Fibroblast of mammary gland (primary cell): ENCODE measurements at regions not wholly inside any gene's neighbourhood (a gene's known extent, or its start where the extent isn't known, plus 50 kb on each side); places are given as distances from the start of the nearest gene placed in this dataset.
"Not testable (repeated sequence)": the region's sequence is repeated elsewhere in the genome, so short reads cannot be mapped to it uniquely, and the experiment has no call there.

Source experiments
- DNase-seq: peaks from one replicate; pipeline ENCODE4 v3.0.0-alpha.2; 2010; ENCODE audit warnings: low read depth
- H3K4me3 ChIP-seq: 2 replicates; pipeline ENCODE4 v1.5.1; 2011; ENCODE audit warnings: low read depth, mild to moderate bottlenecking, low read length, moderate library complexity; ENCODE audit not compliant: control insufficient read depth
- TF ChIP-seq, protein P1 (sequence below): conservative IDR thresholded peaks from 2 replicates; pipeline ENCODE4 v1.5.1; 2011; ENCODE audit warnings: low read depth, low read length, inconsistent platforms; ENCODE audit not compliant: control insufficient read depth, insufficient read depth

DNA sequence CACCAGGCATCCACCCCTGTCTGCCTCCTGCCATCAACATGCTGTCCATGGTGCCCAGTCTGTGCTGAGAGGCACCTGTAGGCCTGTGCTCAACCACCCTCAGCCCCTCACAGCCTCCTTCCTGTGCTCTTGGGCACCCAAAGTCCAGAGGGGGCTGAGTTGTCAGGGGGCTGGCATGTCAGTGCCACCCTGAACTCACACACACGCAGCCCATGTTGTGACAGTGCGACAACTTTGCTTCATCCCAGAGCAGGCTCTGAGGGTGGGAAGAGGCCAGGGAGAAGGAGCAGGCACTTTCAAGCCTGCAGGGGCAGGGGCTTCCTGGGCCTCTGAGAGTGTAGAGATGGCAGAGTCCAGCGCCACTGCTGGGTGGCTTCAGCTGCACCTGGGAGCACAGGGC lies 491.0 kb downstream of the TMEM135 start:
- H3K4me3 ChIP-seq = no peak overlapping the region
- no peak for DNase-seq
- TF ChIP-seq, protein P1, sequence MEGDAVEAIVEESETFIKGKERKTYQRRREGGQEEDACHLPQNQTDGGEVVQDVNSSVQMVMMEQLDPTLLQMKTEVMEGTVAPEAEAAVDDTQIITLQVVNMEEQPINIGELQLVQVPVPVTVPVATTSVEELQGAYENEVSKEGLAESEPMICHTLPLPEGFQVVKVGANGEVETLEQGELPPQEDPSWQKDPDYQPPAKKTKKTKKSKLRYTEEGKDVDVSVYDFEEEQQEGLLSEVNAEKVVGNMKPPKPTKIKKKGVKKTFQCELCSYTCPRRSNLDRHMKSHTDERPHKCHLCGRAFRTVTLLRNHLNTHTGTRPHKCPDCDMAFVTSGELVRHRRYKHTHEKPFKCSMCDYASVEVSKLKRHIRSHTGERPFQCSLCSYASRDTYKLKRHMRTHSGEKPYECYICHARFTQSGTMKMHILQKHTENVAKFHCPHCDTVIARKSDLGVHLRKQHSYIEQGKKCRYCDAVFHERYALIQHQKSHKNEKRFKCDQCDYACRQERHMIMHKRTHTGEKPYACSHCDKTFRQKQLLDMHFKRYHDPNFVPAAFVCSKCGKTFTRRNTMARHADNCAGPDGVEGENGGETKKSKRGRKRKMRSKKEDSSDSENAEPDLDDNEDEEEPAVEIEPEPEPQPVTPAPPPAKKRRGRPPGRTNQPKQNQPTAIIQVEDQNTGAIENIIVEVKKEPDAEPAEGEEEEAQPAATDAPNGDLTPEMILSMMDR = no peak

DNA sequence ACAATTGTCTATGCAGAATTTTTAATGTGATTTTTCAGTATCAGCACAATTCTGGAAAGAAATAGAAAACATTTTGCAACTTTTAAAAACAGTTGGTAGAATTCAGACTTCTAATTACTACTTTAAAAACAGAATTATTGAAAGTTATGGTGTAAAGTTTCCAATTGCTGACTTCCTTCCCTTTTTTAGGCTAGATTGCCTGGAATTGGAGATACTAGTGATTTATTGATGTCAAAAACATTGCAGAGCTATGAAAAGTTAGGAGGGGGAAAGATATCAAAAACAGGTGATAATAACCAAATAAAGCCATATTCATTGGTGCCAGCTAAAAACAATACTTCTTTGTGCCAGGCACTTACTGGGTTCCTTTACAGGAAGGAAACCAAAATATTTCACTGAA lies 485.5 kb downstream of the TMEM135 start:
- DNase-seq = no peak
- TF ChIP-seq, protein P1 = no peak
- H3K4me3 ChIP-seq = no peak overlapping the region

GRCh38 chr11:87518266-87518665 lies 480.5 kb downstream of the TMEM135 start:
- TF ChIP-seq, protein P1 = no peak
- H3K4me3 ChIP-seq = no peak overlapping the region

GRCh38 chr11:87517351-87517750 lies 479.6 kb downstream of the TMEM135 start:
- no peak for DNase-seq
- no peak overlapping the region for H3K4me3 ChIP-seq
- TF ChIP-seq, protein P1 = no peak

More at GRCh38 chr11:87518266-87518665, 480.5 kb downstream of the TMEM135 start:
- DNase-seq = no peak

- H3K4me3 ChIP-seq, DNase-seq: not testable (repeated sequence)
Measured at GRCh38 chr11:87507722-87508121, 470.0 kb downstream of the TMEM135 start.

DNA sequence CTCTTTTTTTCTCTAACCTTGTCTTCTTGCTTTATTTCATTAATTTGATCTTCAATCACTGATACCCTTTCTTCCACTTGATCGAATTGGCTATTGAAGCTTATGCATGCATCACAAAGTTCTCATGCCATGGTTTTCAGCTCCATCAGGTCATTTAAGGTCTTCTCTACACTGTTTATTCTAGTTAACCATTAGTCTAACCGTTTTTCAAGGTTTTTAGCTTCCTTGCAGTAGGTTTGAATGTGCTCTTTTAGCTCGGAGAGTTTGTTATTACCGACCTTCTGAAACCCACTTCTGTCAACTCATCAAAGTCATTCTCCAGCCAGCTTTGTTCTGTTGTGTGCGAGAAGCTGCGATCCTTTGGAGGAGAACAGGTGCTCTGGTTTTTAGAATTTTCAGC lies 469.2 kb downstream of the TMEM135 start:
- not testable (repeated sequence) for DNase-seq, H3K4me3 ChIP-seq

GRCh38 chr11:87501388-87501787 lies 463.7 kb downstream of the TMEM135 start:
- TF ChIP-seq, protein P1 = no peak
- DNase-seq = no peak

DNA sequence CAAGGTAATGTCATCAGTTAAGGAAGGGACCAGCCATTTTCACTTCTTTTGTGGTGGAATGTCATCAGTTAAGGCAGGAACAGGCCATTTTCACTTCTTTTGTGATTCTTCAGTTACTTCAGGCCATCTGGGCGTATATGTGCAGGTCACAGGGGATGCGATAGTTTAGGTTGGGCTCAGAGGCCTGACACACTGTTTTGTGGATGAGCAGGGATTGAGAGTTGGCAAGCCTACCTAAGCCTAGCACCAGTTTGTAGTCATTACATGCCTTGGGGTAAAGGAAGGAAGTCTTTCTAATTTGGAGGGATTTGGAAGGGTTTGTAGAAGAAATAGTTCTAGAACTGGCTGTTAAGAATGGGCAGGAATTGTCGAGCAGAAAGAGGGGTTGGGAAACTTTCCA lies 457.2 kb downstream of the TMEM135 start:
- not testable (repeated sequence) for H3K4me3 ChIP-seq, DNase-seq

More at GRCh38 chr11:87501388-87501787, 463.7 kb downstream of the TMEM135 start:
- H3K4me3 ChIP-seq = no peak overlapping the region

DNA sequence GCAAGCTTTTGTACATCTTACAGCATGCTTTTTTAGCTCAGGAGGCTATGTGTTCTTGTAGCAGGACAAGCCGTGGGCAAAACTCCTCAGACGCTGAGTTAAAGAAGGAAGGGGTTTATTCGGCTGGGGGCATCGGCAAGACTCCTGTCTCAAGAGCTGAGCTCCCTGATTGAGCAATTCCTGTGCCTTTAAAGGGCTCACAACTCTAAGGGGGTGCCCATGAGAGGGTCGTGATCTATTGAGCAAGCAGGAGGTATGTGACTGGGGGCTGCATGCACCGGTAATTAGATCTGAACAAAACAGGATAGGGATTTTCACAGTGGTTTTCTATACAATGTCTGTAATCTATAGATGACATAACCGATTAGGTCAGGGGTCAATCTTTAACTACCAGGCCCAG lies 456.3 kb downstream of the TMEM135 start:
- DNase-seq, H3K4me3 ChIP-seq: not testable (repeated sequence)
